ENCODE measurements at regions not wholly inside any gene's neighbourhood (a gene's known extent, or its start where the extent isn't known, plus 50 kb on each side); places are given as distances from the start of the nearest gene placed in this dataset.
"Not testable (repeated sequence)": the region's sequence is repeated elsewhere in the genome, so short reads cannot be mapped to it uniquely, and the experiment has no call there.

DNA sequence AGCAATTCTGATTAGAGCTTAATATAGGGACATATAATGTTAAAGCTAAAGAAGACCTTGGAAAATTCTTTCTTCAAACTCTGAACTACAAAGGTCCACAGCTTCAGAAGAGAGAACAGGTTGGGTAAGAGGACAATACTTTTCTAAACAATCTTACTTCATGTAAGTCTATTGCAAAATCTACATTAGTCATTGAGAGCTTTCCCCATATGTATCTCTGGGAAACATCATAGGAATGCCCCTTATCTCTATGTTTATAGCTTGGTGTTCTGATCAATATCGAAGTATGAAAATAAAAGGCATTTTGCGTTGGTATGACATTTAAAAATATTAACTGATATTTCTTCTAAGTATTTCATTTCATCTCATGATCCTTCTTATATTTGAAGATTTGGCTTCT, 962.6 kb downstream of the AACS start:
- H3K27me3 ChIP-seq (ENCODE audit: control insufficient read depth in 2 of 2, insufficient read depth in 1 of 2, low read length in 1 of 2): no peaks in the 10 kb centered on the region
- DNase-seq (ENCODE audit: low read depth in 6 of 9, low spot score in 9 of 9): no peak
- H3K9me3 ChIP-seq (ENCODE audit: control insufficient read depth in 2 of 2, insufficient read depth in 1 of 2, low read length in 1 of 2): peaks cover 0 to 3% of the 10 kb centered on the region in 2 donors
- H3K36me3 ChIP-seq (ENCODE audit: control insufficient read depth in 2 of 2, insufficient read depth in 2 of 2, low read length in 1 of 2): no peaks in the 10 kb centered on the region
- 97% methylated on average over 2 of the region's 2 CpGs for WGBS
- no peak overlapping the region for H3K27ac ChIP-seq (ENCODE audit: low read depth in 1 of 2, low read length in 1 of 2)
- no peak overlapping the region for H3K4me3 ChIP-seq (ENCODE audit: low read length in 2 of 2)
- H3K4me1 ChIP-seq (ENCODE audit: control insufficient read depth in 2 of 2, insufficient read depth in 2 of 2, low read length in 2 of 2): no peaks in the 10 kb centered on the region

- Histone ChIP-seq H3K9me3 (ENCODE audit: control insufficient read depth in 2 of 2, insufficient read depth in 1 of 2, low read length in 1 of 2) (no peaks in the 10 kb centered on the region), H3K36me3 (ENCODE audit: control insufficient read depth in 2 of 2, insufficient read depth in 2 of 2, low read length in 1 of 2) (no peaks in the 10 kb centered on the region), H3K27ac (ENCODE audit: low read depth in 1 of 2, low read length in 1 of 2) (no peak overlapping the region), H3K4me3 (ENCODE audit: low read length in 2 of 2) (no peak overlapping the region), H3K27me3 (ENCODE audit: control insufficient read depth in 2 of 2, insufficient read depth in 1 of 2, low read length in 1 of 2) (no peaks in the 10 kb centered on the region), H3K4me1 (ENCODE audit: control insufficient read depth in 2 of 2, insufficient read depth in 2 of 2, low read length in 2 of 2) (no peaks in the 10 kb centered on the region)
- 84% methylated on average over 8 of the region's 8 CpGs for WGBS
- no peak for DNase-seq (ENCODE audit: low read depth in 6 of 9, low spot score in 9 of 9)
Observed at GRCh38 chr12:126030573-126030972, 965.3 kb downstream of the AACS start.

DNA sequence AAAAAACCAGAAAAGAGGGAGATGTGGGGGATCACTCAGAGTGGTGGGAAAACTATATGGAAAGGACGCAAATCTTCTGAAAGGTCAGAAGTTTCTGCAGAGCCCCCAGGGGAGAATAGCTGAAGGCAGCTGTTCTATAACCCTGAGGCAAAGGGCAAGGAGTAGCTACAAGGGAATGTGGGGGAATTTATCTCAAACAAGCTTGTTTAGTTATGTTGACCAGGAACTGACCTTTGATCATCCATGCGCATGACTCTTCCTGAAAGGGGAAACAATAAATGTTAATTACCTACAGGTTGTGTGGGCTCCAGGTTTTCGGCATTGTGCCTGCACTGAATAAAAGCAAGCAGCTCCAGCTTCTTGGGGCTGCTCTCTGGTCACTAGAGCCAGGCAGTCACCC, 968.5 kb downstream of the AACS start:
- H3K27me3 ChIP-seq (ENCODE audit: control insufficient read depth in 2 of 2, insufficient read depth in 1 of 2, low read length in 1 of 2): no peaks in the 10 kb centered on the region
- no peaks in the 10 kb centered on the region for H3K9me3 ChIP-seq (ENCODE audit: control insufficient read depth in 2 of 2, insufficient read depth in 1 of 2, low read length in 1 of 2)
- 65% methylated on average over 3 of the region's 3 CpGs for WGBS
- H3K4me1 ChIP-seq (ENCODE audit: control insufficient read depth in 2 of 2, insufficient read depth in 2 of 2, low read length in 2 of 2): no peaks in the 10 kb centered on the region
- H3K4me3 ChIP-seq (ENCODE audit: low read length in 2 of 2): no peak overlapping the region
- DNase-seq (ENCODE audit: low read depth in 6 of 9, low spot score in 9 of 9): no peak
- no peak overlapping the region for H3K27ac ChIP-seq (ENCODE audit: low read depth in 1 of 2, low read length in 1 of 2)
- H3K36me3 ChIP-seq (ENCODE audit: control insufficient read depth in 2 of 2, insufficient read depth in 2 of 2, low read length in 1 of 2): no peaks in the 10 kb centered on the region

- H3K27ac ChIP-seq (ENCODE audit: low read depth in 1 of 2, low read length in 1 of 2): no peak overlapping the region
- no peaks in the 10 kb centered on the region for H3K4me1 ChIP-seq (ENCODE audit: control insufficient read depth in 2 of 2, insufficient read depth in 2 of 2, low read length in 2 of 2)
- no peak overlapping the region for H3K4me3 ChIP-seq (ENCODE audit: low read length in 2 of 2)
- no peak for DNase-seq (ENCODE audit: low read depth in 6 of 9, low spot score in 9 of 9)
- H3K36me3 ChIP-seq (ENCODE audit: control insufficient read depth in 2 of 2, insufficient read depth in 2 of 2, low read length in 1 of 2): no peaks in the 10 kb centered on the region
- H3K27me3 ChIP-seq (ENCODE audit: control insufficient read depth in 2 of 2, insufficient read depth in 1 of 2, low read length in 1 of 2): no peaks in the 10 kb centered on the region
- no peaks in the 10 kb centered on the region for H3K9me3 ChIP-seq (ENCODE audit: control insufficient read depth in 2 of 2, insufficient read depth in 1 of 2, low read length in 1 of 2)
Observed at GRCh38 chr12:126036348-126036747, 971.1 kb downstream of the AACS start.

DNA sequence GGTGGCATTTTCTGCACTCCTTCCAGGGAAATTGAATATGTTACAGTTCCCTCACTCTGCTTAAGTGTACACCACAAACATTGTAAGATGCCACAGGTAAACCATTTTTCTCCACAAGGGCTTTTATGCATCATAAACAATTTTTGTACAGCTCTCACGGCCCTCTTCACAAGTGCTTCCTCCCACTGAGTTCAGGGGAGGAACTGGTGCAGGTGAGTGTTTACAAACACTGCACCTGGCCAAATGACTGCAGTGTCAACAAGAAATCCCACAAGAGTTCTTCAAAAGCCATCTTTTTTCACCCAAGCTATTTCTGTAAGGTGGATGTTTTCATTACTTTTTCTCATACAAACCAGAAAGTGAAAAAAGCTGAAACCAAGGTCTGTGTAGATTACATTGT, 973.2 kb downstream of the AACS start:
- H3K27me3 ChIP-seq (ENCODE audit: control insufficient read depth in 2 of 2, insufficient read depth in 1 of 2, low read length in 1 of 2): no peaks in the 10 kb centered on the region
- no peak overlapping the region for H3K27ac ChIP-seq (ENCODE audit: low read depth in 1 of 2, low read length in 1 of 2)
- DNase-seq (ENCODE audit: low read depth in 6 of 9, low spot score in 9 of 9): no peak
- 74% methylated on average over 1 of the region's 1 CpG for WGBS
- no peaks in the 10 kb centered on the region for H3K4me1 ChIP-seq (ENCODE audit: control insufficient read depth in 2 of 2, insufficient read depth in 2 of 2, low read length in 2 of 2)
- peaks cover 0 to 4% of the 10 kb centered on the region in 2 donors for H3K9me3 ChIP-seq (ENCODE audit: control insufficient read depth in 2 of 2, insufficient read depth in 1 of 2, low read length in 1 of 2)
- H3K4me3 ChIP-seq (ENCODE audit: low read length in 2 of 2): no peak overlapping the region
- H3K36me3 ChIP-seq (ENCODE audit: control insufficient read depth in 2 of 2, insufficient read depth in 2 of 2, low read length in 1 of 2): no peaks in the 10 kb centered on the region

DNA sequence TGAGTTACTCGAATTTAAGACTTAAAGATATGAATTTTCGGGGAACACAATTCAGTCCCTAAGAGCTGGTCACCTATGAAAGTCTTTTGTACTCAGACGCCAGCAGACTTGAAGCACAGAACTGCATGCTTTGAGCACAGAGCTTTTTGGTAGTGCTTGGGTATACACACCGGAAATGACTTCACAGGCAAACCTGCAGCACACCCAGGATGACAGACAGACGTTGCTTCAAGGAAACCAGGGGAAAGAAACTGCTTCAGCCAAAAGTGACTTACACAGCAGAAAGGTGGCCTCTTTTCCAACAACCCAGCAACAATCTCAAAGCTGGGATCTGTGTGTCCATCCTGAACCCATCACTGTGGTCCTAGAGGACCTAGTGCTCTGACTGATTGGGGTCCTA, 975.1 kb downstream of the AACS start:
- Histone ChIP-seq H3K36me3 (ENCODE audit: control insufficient read depth in 2 of 2, insufficient read depth in 2 of 2, low read length in 1 of 2) (no peaks in the 10 kb centered on the region), H3K27ac (ENCODE audit: low read depth in 1 of 2, low read length in 1 of 2) (no peak overlapping the region), H3K9me3 (ENCODE audit: control insufficient read depth in 2 of 2, insufficient read depth in 1 of 2, low read length in 1 of 2) (peaks cover 0 to 4% of the 10 kb centered on the region in 2 donors), H3K4me1 (ENCODE audit: control insufficient read depth in 2 of 2, insufficient read depth in 2 of 2, low read length in 2 of 2) (no peaks in the 10 kb centered on the region), H3K4me3 (ENCODE audit: low read length in 2 of 2) (no peak overlapping the region), H3K27me3 (ENCODE audit: control insufficient read depth in 2 of 2, insufficient read depth in 1 of 2, low read length in 1 of 2) (no peaks in the 10 kb centered on the region)
- 91% methylated on average over 5 of the region's 5 CpGs for WGBS
- no peak for DNase-seq (ENCODE audit: low read depth in 6 of 9, low spot score in 9 of 9)

- H3K36me3 ChIP-seq (ENCODE audit: control insufficient read depth in 2 of 2, insufficient read depth in 2 of 2, low read length in 1 of 2): no peaks in the 10 kb centered on the region
- no peak overlapping the region for H3K27ac ChIP-seq (ENCODE audit: low read depth in 1 of 2, low read length in 1 of 2)
- H3K9me3 ChIP-seq (ENCODE audit: control insufficient read depth in 2 of 2, insufficient read depth in 1 of 2, low read length in 1 of 2): peaks cover 0 to 4% of the 10 kb centered on the region in 2 donors
- no peak overlapping the region for H3K4me3 ChIP-seq (ENCODE audit: low read length in 2 of 2)
- no peaks in the 10 kb centered on the region for H3K4me1 ChIP-seq (ENCODE audit: control insufficient read depth in 2 of 2, insufficient read depth in 2 of 2, low read length in 2 of 2)
- no peaks in the 10 kb centered on the region for H3K27me3 ChIP-seq (ENCODE audit: control insufficient read depth in 2 of 2, insufficient read depth in 1 of 2, low read length in 1 of 2)
- 87% methylated on average over 5 of the region's 5 CpGs for whole genome bisulfite sequencing
- no peak for DNase-seq (ENCODE audit: low read depth in 6 of 9, low spot score in 9 of 9)
Observed at GRCh38 chr12:126042286-126042685, 977.1 kb downstream of the AACS start.

GRCh38 chr12:126049501-126049900, 984.3 kb downstream of the AACS start:
- H3K27ac ChIP-seq (ENCODE audit: low read depth in 1 of 2, low read length in 1 of 2); H3K36me3 ChIP-seq (ENCODE audit: control insufficient read depth in 2 of 2, insufficient read depth in 2 of 2, low read length in 1 of 2); H3K27me3 ChIP-seq (ENCODE audit: control insufficient read depth in 2 of 2, insufficient read depth in 1 of 2, low read length in 1 of 2); DNase-seq (ENCODE audit: low read depth in 6 of 9, low spot score in 9 of 9); H3K9me3 ChIP-seq (ENCODE audit: control insufficient read depth in 2 of 2, insufficient read depth in 1 of 2, low read length in 1 of 2); H3K4me3 ChIP-seq (ENCODE audit: low read length in 2 of 2); H3K4me1 ChIP-seq (ENCODE audit: control insufficient read depth in 2 of 2, insufficient read depth in 2 of 2, low read length in 2 of 2): not testable (repeated sequence)
- 58% methylated on average over 5 of the region's 5 CpGs for WGBS

DNA sequence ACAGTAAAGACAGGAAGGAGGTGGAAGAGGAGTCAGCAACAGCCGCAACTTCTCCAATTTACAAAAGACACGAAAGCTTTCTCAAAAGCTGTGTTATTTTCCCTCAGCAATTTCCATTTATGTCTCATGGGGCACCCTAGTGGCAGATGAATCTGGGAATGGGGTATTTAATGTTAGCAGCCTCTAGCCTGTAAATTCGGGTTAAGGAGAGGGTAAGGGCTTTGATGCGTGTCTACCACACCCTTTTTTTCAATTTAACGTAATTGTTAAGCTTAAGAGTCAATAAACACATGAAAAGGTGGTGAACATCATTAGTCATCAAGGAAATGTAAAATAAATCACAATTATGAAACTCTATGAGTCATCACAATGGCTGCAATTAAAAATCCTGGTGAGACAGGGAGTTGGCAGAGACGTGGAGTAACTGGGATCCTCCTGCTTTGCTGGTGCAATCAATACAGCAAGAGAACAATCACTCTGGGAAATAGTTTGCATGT, 986.4 kb downstream of the AACS start:
- Histone ChIP-seq H3K4me1 (ENCODE audit: control insufficient read depth in 2 of 2, insufficient read depth in 2 of 2, low read length in 2 of 2) (no peaks in the 10 kb centered on the region), H3K27ac (ENCODE audit: low read depth in 1 of 2, low read length in 1 of 2) (no peak overlapping the region), H3K36me3 (ENCODE audit: control insufficient read depth in 2 of 2, insufficient read depth in 2 of 2, low read length in 1 of 2) (no peaks in the 10 kb centered on the region), H3K27me3 (ENCODE audit: control insufficient read depth in 2 of 2, insufficient read depth in 1 of 2, low read length in 1 of 2) (no peaks in the 10 kb centered on the region), H3K4me3 (ENCODE audit: low read length in 2 of 2) (no peak overlapping the region), H3K9me3 (ENCODE audit: control insufficient read depth in 2 of 2, insufficient read depth in 1 of 2, low read length in 1 of 2) (peaks cover 0 to 2% of the 10 kb centered on the region in 2 donors)
- WGBS: 79% methylated on average over 6 of the region's 6 CpGs
- DNase-seq (ENCODE audit: low read depth in 6 of 9, low spot score in 9 of 9): no peak

DNA sequence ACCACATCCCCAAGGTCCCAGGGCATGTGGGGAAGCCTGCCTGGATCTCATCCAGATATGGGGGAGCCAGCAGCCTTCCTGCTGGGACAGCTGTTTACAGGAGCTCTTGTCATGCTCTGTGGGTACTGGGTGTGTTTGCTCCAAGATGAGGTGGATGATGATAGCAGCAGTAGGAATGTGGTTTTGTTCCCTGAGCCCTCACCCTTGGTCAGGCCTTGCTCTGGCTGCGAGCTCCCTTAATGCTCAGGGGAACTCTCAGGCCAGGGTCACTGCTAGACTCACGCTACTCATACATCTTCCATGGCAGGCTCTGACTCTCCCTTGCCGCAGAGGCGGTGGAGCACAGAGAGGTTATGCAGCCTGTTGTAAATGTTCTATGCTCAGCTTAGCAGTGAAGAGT, 990.3 kb downstream of the AACS start:
- H3K4me3 ChIP-seq (ENCODE audit: low read length in 2 of 2): no peak overlapping the region
- no peak overlapping the region for H3K27ac ChIP-seq (ENCODE audit: low read depth in 1 of 2, low read length in 1 of 2)
- DNase-seq (ENCODE audit: low read depth in 6 of 9, low spot score in 9 of 9): no peak
- no peaks in the 10 kb centered on the region for H3K27me3 ChIP-seq (ENCODE audit: control insufficient read depth in 2 of 2, insufficient read depth in 1 of 2, low read length in 1 of 2)
- peaks cover 0 to 2% of the 10 kb centered on the region in 2 donors for H3K9me3 ChIP-seq (ENCODE audit: control insufficient read depth in 2 of 2, insufficient read depth in 1 of 2, low read length in 1 of 2)
- H3K36me3 ChIP-seq (ENCODE audit: control insufficient read depth in 2 of 2, insufficient read depth in 2 of 2, low read length in 1 of 2): no peaks in the 10 kb centered on the region
- no peaks in the 10 kb centered on the region for H3K4me1 ChIP-seq (ENCODE audit: control insufficient read depth in 2 of 2, insufficient read depth in 2 of 2, low read length in 2 of 2)
- whole genome bisulfite sequencing: 79% methylated on average over 4 of the region's 4 CpGs
